ENCODE measurements at regions not wholly inside any gene's neighbourhood (a gene's known extent, or its start where the extent isn't known, plus 50 kb on each side); places are given as distances from the start of the nearest gene placed in this dataset.

DNA sequence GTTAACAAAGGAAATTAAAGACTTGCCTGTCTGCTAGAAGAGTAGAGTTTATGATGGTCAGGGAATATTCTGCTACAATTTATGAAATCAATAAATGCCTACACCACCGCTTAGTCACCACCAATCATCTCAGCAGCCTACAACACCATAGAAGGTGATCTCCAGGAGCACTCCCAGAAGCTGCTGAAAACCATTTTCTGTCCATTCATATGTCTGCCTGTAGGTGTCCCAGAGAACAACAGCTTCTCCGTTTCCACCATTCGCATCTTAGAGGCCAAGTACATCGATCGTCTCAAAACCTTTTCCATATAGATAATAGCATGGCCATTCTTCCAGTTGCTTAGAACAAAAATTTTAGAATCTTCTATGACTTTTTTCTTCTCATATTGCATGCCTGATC, 303.4 kb downstream of the KCNC2 start:
- no peak for DNase-seq

DNA sequence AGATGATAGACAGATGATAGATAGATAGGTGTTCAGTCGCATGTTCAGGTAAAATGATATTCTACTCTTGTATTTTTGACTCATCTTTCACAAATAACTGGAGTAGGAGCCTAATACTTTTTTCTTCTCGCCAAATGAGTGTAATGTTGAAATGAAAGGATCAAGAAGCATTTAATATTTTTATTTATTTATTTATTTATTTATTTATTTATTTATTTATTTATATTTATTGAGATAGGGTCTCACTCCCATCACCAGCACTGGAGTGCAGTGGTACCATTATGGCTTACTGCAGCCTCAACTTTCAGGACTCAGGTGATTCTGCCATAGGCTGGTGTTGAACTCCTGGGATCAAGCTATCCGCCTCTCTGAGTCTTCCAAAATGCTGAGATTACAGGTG, 298.8 kb downstream of the KCNC2 start:
- no peak for DNase-seq

DNA sequence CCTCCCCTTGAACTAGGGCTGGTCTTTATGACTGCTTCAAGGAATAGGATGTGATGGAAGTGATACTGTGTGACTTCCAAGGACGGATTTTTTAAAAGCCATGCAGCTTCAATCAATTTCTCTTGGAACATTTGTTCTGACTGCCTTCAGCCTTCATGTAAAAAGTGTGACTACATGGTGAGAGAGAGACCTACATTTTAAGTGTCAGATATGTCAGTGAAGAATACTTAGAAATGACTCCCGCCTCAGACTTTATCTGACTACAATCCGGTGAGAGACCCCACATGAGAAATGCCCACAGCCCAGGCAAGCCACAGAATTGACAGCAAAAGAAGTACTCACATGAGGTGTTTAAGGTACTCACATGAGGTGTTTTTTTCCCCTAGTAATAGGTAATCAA, 295.3 kb downstream of the KCNC2 start:
- DNase-seq, result no peak

DNA sequence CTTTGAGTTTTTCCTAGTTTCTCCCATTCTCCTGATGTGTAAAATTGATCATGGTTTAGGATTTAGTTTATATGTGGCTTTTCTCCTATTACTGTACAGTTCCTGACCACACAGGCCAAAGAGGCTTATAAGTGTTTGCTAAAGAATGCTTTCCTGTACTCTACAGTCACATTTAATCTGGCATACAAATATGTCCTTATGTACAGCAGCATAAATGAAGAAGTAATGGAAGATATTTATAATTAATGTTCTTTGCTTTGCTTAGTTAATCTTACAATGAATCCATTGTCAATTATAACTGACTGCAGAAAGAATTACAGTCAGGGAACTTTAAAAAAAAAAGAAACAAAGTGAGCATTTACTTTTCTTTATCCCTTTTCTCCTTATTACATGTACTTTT, 293.9 kb downstream of the KCNC2 start:
- DNase-seq, result no peak

DNA sequence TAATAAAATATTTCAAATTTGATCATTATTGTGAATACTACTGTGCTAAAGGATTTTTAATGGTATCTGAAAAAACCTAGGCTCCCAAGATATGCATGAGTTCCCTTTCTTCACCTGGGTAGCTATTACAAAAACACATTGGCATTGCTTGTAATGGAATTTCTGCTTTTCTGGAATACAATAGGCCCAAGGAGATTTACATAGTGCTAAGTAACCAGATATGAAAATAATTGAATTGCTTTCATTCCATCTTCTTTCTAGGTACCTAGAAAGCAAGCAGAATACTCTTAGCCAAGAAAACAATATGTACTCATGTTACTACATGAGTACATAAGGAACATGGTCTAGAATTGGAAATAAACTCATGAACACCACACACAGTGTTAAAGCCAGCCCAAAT, 291.9 kb downstream of the KCNC2 start:
- DNase-seq, result no peak

DNA sequence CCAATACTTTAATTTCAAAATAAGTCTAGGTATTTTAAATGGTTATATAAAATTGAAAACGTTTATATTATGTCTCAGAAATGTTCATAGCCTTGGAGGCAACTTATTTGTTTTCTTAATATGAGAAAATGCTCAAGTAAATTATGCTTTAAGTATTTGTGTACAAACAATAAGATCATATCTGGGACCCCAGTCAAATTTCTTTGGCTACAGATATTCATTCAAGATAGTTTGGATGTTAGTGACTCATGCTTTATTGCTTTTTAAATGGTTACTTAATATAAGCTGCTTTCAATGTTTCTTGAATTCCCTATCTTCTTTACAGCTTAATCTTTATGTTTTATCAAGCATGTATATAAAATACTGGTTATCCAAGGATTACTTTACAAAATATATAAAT, 291.3 kb downstream of the KCNC2 start:
- DNase-seq, result peak; percentile 2 to 44 (median 5)

DNA sequence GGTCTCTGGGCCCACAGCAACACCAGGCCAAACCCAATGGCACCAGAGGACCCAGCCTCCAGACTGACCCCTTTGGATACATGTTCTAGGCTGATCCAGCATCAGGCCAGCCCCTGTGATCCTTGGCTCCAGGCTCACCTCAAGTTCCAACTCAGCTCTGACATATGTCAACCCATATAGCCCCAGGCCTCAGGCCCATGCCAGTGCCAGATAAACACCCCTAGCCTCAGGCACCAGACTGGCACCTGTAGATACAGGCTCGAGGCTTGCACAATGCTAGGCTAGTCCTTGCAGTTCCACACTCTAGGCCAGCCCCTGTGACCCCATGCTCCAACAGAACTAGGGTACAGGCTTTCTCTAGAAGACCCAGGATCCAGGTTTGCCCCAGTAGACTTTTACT, 287.5 kb downstream of the KCNC2 start:
- DNase-seq, result no peak

DNA sequence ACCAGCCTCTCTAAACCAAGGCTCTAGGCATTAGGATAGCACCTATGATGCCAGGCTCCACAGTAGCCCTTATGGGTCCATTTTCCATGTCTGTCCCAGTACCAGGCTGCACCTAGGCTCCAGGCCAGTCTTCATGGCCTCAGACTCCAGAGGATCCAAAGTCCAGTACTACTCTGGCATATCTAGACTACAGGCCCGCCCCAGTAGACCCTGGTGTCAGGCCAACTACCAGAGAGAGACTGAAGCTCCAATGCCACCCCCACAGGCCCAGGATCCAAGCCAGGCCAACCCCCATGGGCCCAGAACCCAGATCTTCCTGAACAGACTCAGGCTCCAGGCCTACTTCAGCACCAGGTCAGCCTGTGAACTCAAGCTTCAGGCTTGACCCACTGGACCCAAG, 287.0 kb downstream of the KCNC2 start:
- no peak for DNase-seq

DNA sequence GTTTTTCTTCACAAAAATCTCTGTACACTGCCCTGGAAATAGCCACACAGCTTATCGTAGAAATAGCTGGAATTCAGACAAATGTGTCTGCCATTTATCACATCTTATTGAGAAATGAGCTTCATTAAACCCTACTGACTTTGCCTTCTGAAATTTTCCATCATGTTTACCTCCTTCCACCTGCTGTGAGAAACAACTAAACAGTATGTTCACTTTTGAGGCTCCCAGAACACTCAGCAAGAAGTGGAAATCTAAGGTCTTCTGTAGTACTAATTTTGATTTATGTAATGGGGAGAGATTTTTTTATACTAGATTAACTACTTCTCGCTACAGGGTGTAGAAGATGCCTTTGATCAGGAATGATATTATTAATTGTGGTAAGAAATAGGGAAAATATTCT, 268.0 kb downstream of the KCNC2 start:
- no peak for DNase-seq

DNA sequence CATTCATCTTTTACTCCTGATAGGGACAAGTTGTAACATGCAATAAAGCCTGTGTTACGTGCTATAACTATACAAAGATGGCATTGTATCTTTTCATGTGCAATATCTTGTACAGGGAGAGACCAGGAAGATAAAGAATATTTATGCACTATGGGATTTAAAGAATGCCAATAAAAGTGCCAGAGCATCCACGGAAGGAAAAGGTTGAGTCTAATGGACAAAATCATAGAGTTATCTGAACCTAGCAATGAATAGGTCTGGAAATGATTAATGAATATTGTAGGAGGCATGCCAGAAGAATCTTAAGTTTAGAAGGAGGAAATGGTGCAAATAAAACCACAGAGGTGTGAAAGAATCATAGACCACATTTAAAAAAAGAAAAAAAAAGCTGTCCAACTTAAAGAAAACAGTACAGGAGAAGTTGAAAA, 263.9 kb downstream of the KCNC2 start:
- no peak for DNase-seq

DNA sequence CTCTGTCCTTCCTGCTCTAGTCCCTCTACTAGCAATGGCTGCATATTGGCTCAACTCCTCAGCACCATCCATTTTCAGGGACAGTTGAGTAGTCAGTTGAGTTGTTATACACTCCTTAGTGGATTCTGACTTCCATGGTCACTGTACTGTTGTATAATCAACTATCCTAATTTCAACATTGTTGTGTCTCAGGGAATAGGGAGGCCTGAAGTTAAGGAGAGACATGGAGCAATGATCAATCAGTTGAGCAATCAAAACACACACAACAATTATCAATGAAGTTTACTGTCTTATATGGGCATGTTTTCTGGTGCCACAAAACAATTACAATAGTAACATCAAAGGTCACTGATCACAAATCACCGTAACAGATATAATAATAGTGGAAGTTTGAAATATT, 255.9 kb downstream of the KCNC2 start:
- DNase-seq, result no peak

DNA sequence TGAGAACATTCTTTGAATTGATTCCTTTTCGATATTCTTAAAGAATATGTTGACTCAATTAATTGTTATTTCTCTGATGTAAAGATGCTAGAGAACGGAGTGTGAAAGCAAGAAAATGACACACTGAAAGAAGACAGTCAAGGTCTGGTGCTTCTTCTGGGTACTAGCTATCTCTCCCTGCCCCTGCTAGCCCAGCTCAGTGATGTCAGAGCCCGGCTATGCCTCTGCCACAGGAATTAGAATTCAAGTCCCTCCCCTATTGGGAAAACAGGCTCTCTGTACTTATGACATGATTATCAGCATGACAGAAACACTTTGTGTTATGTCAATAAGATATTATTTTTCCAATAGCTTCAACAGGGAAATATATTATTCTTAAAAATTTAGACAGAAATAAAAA, 252.4 kb downstream of the KCNC2 start:
- DNase-seq, result no peak

DNA sequence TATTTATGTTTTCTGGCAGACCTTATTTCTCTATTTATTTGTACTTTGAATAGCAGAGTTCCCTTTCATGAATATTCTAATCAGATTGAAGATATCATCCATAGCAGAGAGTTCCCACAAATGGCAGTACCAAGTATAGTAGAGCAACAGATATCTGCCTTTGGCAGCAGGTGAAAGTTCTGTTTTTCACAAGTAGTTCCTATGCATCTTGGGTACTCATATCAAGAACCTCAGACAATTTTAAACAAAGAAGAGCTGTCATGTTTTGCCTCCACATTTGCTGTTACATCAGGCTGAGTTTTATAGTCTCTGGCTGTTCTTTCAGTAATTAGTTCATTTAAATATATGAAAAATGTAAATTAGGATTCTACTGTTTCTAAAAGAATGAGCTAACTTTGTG, 252.0 kb downstream of the KCNC2 start:
- DNase-seq, result no peak

DNA sequence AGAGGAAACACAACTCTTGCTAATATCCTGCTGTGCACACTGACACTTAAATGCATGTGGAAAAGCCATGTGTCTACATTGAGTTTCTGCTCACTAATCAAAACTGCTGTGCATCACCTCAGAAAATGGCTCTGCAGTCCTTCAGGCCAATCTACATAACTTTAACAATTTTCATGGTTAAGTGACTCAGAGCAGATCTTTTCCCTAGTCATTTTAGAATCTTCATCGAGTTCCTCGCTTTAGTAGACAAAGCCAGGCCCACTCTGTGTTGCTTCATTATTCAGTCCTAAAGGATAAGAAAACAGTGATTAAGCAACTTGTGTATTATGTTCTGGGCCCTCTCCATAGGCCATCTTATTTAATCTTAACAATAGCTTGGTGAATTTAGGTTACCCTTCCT, 250.0 kb downstream of the KCNC2 start:
- no peak for DNase-seq

DNA sequence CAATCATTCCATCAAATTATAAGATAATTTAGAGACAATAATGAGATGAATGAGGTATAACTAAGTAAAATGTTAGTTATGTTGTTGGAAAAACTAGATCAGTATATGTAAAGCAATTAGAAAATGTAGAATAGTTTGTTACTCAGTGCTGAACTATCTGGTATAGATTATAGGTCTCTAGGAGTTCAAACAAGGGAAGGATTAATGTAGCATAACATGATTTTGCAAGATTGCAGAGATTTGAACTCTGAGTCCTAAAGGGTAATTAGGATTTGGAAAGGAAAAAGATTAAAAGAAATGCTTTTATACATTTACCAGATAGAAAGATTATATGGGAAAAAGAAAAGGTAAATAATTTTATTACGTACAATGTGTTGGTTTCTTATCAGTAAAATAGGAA, 246.3 kb downstream of the KCNC2 start:
- DNase-seq, result no peak

DNA sequence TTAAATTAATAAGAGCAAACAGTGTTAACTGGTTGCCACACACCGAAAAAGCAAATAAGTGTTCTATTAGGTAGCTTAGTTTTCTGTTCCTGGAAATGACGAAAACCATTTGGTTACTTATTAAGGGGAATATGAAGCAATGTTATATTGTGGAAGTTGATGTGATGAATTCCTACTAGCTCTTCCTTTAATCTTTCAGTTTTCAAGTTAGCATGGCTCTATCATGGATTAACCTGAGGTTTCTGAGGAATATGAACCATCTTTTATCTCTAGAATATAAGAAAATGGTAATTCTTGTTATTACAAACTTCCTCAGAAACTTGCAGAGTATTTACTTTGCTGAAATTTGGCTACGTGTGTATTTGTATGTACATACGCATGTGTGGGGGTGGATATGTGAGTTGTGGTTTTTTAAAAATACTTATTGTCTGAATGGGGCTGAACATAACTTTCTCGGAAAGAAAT, 245.7 kb downstream of the KCNC2 start:
- no peak for DNase-seq

DNA sequence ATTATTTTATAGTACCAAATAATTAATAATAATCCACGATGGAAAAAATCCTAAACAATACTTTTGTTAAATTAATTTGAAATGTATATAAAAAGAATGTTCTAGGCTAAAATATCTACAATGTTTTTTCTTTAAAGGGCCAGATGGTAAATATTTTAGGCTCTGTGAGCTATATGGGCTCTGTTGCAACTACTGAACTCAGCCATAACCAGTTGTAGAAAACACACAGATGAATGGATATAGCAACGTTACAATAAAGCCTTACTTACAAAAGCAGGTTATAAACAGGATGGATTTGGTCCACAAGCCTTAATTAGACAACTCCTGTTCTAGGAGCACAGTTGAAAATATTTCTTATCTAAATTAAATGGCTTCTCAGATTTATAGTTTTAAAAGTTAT, 245.2 kb downstream of the KCNC2 start:
- no peak for DNase-seq

DNA sequence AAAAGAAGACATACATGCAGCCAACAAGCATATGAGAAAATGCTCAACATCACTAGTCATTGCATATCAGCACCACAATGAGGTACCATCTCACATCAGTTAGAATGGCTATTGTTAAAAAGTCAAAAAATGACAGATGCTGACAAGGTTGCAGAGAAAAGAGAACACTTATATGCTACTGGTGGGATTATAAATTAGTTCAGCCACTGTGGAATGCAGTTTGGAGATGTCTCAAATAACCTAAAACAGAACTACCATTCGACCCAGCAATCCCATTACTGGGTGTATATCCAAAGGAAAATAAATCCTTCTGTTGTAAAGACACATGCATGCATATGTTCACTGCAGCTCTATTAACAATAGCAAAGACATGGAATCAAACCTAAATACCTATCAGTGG, 238.4 kb downstream of the KCNC2 start:
- no peak for DNase-seq

DNA sequence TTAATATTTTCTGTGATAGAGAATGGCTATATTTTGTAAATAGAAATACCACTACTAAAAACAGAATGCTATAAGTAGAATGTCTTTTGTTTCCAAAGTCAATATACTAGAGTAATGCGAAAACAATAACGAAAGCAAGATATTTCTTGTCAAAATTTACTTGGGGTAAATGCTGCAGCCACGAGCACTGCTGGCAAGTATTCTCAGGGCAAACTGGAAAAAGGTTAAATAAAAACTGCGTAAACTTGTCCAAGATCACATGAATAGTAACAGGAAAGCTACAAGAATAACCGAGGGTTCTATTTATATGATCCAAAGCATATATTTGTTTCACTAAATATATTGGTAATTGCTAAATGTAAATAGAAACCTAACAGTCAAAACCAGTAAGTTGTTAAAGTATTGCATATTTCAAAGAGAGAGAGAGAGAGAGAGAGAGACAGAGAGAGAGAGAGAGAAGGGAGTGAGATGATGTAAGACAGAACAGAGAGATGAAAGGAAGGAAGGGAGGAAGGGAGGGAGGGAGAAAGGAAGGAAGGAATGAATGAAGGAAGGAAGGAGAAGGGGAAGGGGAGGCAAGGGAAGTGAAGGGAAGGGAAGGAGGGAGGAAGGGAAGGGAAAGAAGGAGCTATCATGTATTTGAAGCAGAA, 231.7 kb downstream of the KCNC2 start:
- DNase-seq, result no peak

DNA sequence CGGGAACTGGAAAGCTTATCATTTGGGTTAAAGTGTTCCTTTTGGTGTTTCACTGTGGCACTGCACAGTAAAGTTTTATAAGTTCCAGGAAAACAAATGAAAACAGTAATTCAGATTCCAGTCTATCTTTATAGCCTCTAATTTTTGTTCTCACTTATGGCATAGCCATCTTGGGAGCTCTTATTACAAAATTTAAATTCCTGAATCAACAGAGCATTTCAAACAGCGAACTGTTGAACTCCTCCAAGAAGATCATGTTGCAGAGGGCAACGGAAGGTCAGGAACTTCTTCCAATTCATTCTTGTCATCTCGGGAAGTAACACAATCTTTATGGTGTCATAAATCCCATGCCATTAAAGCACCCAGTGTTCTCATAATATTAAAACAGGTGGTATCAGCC, 229.1 kb downstream of the KCNC2 start:
- DNase-seq, result peak; percentile 29 to 61 (median 41)

DNA sequence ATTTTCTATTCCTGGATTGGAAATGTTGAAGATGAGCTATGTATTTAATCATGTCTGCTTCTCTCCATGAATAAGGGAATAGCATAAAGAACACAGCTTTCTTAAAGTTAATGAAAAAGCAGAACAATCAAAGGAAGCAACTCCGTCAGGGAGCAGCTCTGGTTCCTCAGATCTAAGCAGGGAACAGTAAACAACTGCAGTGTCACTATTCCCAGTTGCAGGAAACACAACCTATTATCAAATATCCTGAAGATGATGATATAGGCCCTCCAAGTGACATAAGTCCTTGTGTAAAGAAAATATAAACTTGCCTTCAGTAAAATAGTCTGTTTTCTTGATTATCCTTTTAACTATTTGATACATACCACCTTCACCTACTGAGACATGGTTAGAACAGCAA, 228.1 kb downstream of the KCNC2 start:
- DNase-seq, result no peak

DNA sequence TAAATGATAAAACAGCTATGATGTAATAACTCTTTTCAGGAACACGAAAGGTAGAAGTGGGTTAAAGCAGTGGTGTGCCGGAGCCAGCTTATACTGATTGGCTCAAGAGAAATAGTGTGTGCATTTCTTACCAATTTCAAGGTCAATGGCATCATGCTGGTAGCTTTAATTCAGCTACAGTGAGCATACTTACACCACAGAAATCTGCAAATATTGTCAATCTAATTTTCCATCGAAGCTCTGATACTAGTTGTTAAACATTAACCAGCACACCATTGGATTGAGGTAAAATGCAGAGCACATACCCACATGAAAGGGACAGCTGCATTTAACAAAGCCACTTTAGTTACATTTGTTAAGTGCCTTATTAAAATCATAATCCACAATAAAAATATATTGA, 225.7 kb downstream of the KCNC2 start:
- DNase-seq, result no peak

DNA sequence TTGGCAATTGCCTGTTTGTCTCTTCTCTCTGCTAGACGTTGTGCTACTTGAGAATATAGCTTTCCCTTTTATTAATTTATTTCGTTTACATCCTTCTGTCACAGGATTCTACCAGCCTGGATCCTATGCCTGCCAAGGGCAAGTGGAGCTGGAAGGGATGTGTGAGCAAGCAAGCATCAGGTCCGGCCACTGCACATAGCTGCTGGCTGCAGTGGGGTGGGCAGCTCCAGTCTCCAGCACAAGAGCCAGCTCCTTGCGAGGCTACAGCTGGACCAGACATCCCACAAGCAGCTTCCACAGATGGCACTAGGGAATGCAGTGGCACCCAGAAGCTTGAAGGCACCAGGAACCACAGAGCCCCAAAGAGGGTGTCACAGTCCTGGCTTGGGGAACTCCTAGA, 225.0 kb downstream of the KCNC2 start:
- no peak for DNase-seq

DNA sequence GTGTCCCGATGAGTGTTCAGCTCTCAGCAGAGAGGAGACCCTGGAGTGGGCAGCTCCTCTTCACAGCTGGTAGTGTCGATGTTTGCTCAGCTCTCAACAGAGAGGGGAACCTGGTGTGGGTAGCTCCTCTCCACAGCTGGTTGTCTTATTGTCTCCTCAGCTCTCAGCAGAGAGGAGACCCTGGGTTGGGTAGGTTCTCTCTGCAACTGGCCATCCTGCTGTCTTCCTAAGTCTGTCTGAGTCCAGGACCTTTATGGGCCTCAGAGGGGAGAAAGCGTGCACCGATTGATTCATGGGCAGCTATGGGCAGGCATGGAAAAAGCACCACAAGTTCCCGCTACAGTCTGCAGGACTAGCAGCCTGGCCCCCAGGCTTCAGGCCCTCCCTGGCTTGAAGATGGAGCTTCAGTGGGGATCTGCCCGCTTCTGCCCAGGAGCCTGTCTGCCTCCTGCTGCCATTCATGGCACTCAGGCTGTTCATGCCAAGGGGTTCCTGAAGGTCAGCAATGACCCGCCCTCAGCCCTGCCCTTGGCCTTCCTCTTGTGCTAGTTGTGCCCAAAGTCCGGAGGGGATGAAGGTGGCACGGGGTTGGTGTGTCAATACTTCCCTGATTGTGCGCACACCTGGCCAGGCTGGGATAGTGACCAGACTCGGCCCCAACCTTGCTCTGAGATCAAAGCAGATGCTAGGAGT, 224.2 kb downstream of the KCNC2 start:
- DNase-seq, result no peak
